Dermis blood vessel endothelial cell (primary cell): ENCODE measurements at regions not wholly inside any gene's neighbourhood (a gene's known extent, or its start where the extent isn't known, plus 50 kb on each side); places are given as distances from the start of the nearest gene placed in this dataset.
"Not testable (repeated sequence)": the region's sequence is repeated elsewhere in the genome, so short reads cannot be mapped to it uniquely, and the experiment has no call there.

Source experiments
- DNase-seq: peaks from one replicate; pipeline ENCODE4 v3.0.0; 2010

- no peak for DNase-seq
Measured at GRCh38 chr2:195289081-195289480, 367.9 kb upstream of the SLC39A10 start.

DNA sequence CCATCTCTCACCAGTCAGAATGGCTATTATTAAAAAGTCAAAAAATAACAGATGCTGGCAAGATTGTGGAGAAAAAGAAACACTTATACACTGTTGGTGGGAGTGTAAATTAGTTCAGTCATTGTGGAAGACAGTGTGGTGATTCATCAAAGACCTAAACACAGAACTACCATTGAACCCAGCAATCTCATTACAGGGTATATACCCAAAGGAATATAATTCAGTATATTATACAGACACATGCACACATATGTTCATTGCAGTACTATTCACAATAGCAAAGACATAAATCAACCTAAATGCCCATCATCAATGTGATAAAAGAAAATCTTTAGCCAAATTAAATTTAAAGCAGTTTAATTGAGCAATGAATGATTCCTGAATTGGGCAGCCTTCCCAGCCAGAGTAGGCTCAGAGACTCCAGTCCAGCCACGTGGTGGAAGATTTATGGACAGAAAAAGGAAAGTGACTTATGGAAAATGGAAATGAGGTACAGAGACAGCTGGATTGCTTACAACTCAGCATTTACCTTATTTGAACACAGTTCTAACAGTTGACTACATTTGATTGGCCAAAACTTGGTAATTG, 377.1 kb upstream of the SLC39A10 start:
- DNase-seq: no peak

DNA sequence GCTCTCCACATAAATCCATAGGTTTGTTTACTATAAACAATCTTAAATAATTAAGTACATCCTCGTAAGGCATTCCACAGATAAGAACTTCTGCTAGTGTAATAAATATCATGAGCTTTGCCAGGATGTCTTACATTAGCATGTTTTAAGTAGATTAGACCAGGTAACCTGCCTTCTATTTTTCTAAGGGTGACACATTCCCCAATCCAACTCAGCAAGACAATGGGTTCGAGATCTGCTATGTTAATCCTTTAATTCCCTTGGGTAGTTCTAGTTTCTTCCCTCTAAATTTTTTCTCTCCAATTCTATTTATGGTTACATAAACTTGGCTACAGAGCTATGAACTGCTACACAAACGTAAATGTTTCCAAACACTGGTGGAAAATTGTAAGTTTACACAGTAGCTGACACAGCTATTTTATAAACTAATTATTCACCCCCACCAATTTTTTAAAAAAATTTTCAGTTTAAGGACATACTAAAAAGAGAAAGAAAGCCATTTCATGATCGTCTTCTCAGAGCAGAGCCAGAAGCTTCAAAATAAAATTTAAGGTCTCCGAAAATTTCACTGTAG, 386.5 kb upstream of the SLC39A10 start:
- DNase-seq: no peak

- no peak for DNase-seq
Measured at GRCh38 chr2:195269220-195269619, 387.8 kb upstream of the SLC39A10 start.

DNA sequence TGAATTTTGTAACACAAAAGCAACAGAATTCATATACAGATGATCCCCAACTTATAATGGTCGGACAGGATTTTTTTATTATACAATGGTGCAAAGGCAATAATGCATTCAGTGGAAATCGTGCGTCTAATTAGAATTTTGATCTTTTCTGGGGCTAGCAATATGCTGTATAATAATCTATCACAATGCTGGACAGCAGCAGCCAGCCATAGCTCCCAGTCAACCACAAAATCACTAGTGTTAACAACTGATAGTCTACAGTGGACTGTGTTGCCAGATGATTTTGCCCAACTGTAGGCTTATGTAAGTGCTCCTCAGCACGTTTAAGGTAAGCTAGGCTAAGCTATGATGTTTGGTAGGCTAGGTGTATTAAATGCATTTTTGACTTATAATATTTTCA, 399.0 kb upstream of the SLC39A10 start:
- DNase-seq: no peak

- no peak for DNase-seq
Measured at GRCh38 chr2:195252018-195252417, 405.0 kb upstream of the SLC39A10 start.

DNA sequence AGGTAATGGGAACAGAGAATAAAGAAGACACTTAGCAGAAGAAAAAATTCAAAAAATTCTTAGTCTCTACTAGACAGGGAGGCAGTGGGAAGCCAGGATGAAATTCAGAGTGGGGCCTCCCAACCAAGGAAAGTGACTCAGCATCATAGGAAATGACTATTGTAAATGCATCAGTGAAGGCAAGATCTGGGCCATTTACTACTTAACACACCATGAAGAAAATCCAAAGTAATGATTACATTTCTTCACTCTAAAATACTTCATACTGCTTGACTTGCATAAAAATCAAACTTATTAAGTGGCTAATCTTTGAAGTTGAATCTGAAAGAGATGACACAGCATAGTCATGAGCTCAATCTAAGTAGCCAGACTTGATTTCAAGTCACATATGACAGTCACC, 405.8 kb upstream of the SLC39A10 start:
- DNase-seq: no peak

GRCh38 chr2:195238826-195239225, 418.2 kb upstream of the SLC39A10 start:
- no peak for DNase-seq

DNA sequence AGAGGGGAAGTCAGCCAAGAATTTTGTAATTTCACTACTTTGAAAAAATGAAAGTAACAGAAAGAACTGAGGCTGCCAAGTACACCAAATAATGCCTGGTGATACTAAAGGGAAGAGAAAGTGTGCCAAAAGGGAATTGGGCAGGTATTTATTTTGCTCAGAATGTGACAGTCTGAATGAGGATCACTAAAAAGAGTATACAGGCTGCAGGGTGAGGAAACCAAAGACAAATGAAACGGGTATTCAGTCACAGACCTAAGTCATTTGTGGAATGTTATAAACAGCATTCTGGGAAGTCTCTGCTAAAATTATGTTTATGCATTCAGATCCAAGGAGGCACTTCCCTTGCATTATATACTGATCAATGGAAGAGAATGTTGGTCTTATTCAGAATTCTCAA, 418.6 kb upstream of the SLC39A10 start:
- DNase-seq: no peak

GRCh38 chr2:195228547-195228946, 428.5 kb upstream of the SLC39A10 start:
- DNase-seq: not testable (repeated sequence)

DNA sequence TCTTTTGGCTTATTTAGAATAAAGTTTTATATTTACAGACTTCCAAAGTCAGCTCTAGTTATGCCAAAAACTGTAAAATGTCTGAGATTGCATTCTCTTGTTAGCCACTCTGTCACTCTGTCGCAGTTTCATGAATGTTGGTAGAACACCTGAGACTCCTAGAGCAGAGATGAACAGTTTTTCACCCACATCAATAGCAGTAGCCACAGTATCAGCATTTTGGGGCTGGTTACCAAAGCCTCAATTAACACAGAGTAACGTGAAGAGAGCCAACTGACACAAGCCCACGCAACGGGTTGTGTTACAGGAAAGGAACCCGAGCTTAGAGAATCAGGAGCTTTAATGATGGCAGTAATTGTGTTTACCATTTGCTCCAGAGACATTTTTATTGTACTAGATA, 443.0 kb upstream of the SLC39A10 start:
- DNase-seq: no peak

DNA sequence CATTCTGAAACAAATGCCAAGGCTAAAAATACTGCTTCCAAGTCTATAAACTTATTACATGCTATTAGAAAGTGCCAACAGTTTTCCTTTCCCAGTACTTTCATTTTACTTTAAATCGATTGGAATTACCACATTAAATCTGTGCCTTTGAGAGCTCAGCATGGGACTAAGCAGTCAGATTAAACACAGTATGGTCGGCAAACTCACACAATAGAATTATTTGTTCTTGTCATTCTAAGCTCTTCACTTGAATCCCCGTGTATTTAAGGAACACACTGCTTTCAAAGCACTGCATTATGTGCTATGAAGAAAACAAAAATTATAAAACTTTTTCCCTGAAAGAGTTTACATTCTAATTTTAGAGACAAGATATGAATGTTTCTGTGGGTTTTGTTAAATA, 444.4 kb upstream of the SLC39A10 start:
- DNase-seq: no peak

- no peak for DNase-seq
Measured at GRCh38 chr2:195202163-195202845, 454.7 kb upstream of the SLC39A10 start.

GRCh38 chr2:195199864-195200263, 457.2 kb upstream of the SLC39A10 start:
- no peak for DNase-seq

DNA sequence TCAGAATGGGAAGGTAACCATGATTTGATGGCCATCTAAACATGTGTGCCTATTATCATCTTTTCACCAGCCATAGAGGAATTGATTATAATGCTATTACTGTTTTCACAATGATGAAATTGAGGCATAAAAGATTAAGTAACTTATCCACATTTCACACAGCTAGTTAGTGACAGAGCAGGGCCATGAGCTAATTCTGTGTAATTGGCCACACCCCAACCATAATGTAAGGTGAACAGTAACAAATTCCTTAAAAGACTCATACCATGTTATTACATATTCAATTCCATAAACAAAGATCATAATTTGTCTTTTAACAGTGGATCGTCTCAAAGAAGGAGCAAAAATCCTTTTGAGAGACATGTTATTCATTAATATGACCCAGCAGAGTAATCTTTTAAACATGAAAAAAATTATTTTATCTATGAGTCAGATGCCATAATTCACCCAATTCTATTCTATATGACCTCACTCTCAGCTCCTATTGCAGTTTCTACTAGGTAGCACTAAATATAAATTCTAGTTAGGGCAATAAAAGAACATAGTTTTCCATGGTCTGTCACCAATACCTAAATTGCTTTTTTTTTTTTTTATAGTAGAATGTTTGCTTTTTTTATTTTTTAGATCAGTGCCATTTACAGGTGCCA, 475.8 kb upstream of the SLC39A10 start:
- no peak for DNase-seq

- DNase-seq: no peak
Measured at GRCh38 chr2:195168369-195168768, 488.7 kb upstream of the SLC39A10 start.

GRCh38 chr2:195164930-195165329, 492.1 kb upstream of the SLC39A10 start:
- no peak for DNase-seq

- DNase-seq: no peak
Measured at GRCh38 chr2:195162918-195163317, 494.1 kb upstream of the SLC39A10 start.

DNA sequence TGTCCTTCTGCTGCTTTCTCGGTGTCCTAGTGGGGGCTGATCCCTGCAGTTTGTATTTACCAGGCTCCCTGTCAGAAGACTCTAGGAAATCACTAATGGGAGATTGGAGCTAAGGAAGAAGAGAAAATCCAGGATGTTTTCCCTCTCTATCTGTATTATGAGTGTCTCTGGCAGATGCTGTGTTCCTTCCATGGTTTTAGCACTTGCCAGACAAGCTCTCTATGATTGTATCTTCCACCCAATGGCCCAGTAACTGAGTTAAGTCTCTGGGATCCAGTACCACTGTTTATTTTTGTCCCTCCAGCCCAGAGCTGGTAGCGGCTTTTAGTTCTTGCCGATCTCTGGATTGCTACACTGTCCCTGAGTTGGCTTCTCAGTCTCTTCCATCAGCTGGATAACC, 494.8 kb upstream of the SLC39A10 start:
- DNase-seq: no peak

GRCh38 chr2:195160963-195161362, 496.1 kb upstream of the SLC39A10 start:
- no peak for DNase-seq

DNA sequence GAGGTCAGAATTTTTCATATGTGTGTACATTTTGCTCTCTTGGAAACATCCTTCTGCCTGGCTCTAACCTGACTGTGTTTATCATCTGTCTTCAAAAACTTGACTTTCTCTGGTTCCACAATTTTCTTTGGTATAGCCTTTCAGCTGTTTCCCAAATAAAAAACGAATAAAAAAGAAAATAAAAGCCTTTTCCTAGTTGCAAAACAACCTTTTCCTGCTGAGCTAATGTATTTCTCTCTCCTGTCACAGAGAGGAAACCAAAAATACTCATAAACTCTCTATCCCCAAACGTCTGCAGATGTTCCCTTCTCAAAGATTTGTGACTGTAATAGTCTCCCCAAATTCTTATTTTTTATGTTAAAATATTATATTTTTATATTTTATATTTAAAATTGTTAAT, 505.3 kb upstream of the SLC39A10 start:
- DNase-seq: no peak

GRCh38 chr2:195150819-195151218, 506.2 kb upstream of the SLC39A10 start:
- no peak for DNase-seq

- no peak for DNase-seq
Measured at GRCh38 chr2:195148004-195148403, 509.0 kb upstream of the SLC39A10 start.
